BLaER1 (cell line): ENCODE measurements at regions not wholly inside any gene's neighbourhood (a gene's known extent, or its start where the extent isn't known, plus 50 kb on each side); places are given as distances from the start of the nearest gene placed in this dataset.
"Not testable (repeated sequence)": the region's sequence is repeated elsewhere in the genome, so short reads cannot be mapped to it uniquely, and the experiment has no call there.

Experiments
- H3K27ac ChIP-seq: shearing (Covaris generic); formaldehyde crosslinking; 2 replicates; pipeline ENCODE4 v1.8.1; 2022
- H3K27me3 ChIP-seq: shearing (Covaris generic); formaldehyde crosslinking; 2 replicates; pipeline ENCODE4 v1.8.1; 2022
- H3K36me3 ChIP-seq: shearing (Covaris generic); formaldehyde crosslinking; 2 replicates; pipeline ENCODE4 v1.8.1; 2022
- H3K4me1 ChIP-seq: shearing (Covaris generic); formaldehyde crosslinking; 2 replicates; pipeline ENCODE4 v1.8.1; 2022
- H3K4me2 ChIP-seq: shearing (Covaris generic); formaldehyde crosslinking; 2 replicates; pipeline ENCODE4 v1.8.1; 2022
- H3K4me3 ChIP-seq: shearing (Covaris generic); formaldehyde crosslinking; 2 replicates; pipeline ENCODE4 v1.8.1; 2022
- H3K9ac ChIP-seq: shearing (Covaris generic); formaldehyde crosslinking; 2 replicates; pipeline ENCODE4 v1.8.1; 2022
- H3K9me3 ChIP-seq: shearing (Covaris generic); formaldehyde crosslinking; 2 replicates; pipeline ENCODE4 v1.8.1; 2022
- H4K20me1 ChIP-seq: shearing (Covaris generic); formaldehyde crosslinking; 2 replicates; pipeline ENCODE4 v1.8.1; 2022
- Cebpa-rat ChIP-seq: shearing (Covaris generic); IDR thresholded peaks from 2 replicates; pipeline ENCODE4 v1.8.1; 2022

DNA sequence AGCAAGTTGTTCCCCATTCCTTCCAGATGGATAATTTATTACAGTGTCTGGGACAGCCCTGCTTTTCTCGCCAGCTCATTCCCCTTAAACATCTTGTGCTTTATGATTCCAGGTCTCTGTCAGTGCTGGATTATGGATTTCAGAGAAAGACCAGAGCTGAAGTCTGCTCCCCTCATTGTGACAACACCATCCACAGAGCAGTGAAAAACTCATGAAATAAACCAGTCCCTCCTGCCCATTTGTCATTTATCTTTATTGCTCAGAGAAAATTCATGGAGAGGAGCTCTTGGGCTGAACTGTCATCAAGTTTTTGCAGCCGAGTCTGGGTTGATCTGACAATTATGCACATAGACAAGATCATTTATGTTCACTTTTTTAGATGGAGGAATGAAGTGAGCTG lies 92.7 kb upstream of the GPR12 start:
- Histone ChIP-seq H3K4me1 (peaks cover 8% of the 10 kb centered on the region), H3K36me3 (no peaks in the 10 kb centered on the region), H4K20me1 (no peaks in the 10 kb centered on the region), H3K9ac (no peak overlapping the region), H3K9me3 (no peaks in the 10 kb centered on the region), H3K27ac (no peak overlapping the region), H3K27me3 (no peaks in the 10 kb centered on the region), H3K4me2 (peak overlapping the region; percentile 4; the same call in 1 of the 2 replicates), H3K4me3 (no peak overlapping the region)
- no peak for TF ChIP-seq Cebpa-rat

GRCh38 chr13:26847281-26847680 lies 86.7 kb upstream of the GPR12 start:
- Histone ChIP-seq H3K9ac (no peak overlapping the region), H3K27me3 (no peaks in the 10 kb centered on the region), H3K4me3 (no peak overlapping the region), H3K4me1 (no peaks in the 10 kb centered on the region), H3K27ac (no peak overlapping the region), H4K20me1 (no peaks in the 10 kb centered on the region), H3K4me2 (no peak overlapping the region), H3K9me3 (no peaks in the 10 kb centered on the region), H3K36me3 (no peaks in the 10 kb centered on the region)
- TF ChIP-seq Cebpa-rat = no peak

DNA sequence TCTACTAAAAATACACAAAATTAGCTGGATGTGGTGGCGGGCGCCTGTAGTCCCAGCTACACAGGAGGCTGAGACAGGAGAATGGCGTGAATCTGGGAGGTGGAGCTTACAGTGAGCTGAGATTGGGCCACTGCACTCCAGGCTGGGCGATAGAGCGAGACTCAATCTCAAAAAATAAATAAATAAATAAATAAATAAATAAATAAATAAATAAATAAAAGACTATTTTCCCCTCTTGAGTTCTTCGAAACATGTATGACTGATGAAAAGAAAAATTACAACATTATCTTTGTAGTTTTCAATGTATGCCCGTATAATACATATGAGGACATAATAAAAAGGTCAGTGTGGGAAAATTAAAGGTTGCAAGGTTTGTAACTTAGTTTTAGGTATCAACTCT lies 84.5 kb upstream of the GPR12 start:
- H3K4me2 ChIP-seq, H3K27me3 ChIP-seq, H3K9me3 ChIP-seq, H3K4me3 ChIP-seq, H3K9ac ChIP-seq, H4K20me1 ChIP-seq, H3K36me3 ChIP-seq, H3K4me1 ChIP-seq, H3K27ac ChIP-seq: not testable (repeated sequence)

- no peaks in the 10 kb centered on the region for H3K9me3 ChIP-seq
- no peaks in the 10 kb centered on the region for H3K27me3 ChIP-seq
- no peak for TF ChIP-seq Cebpa-rat
- no peak overlapping the region for H3K4me2 ChIP-seq
- no peaks in the 10 kb centered on the region for H3K36me3 ChIP-seq
- H4K20me1 ChIP-seq = no peaks in the 10 kb centered on the region
- H3K27ac ChIP-seq = no peak overlapping the region
- H3K4me1 ChIP-seq = no peaks in the 10 kb centered on the region
- no peak overlapping the region for H3K4me3 ChIP-seq
- H3K9ac ChIP-seq = no peak overlapping the region
Observed at GRCh38 chr13:26839682-26840081, 79.1 kb upstream of the GPR12 start.

- H3K36me3 ChIP-seq = no peaks in the 10 kb centered on the region
- no peak overlapping the region for H3K4me2 ChIP-seq
- H3K4me3 ChIP-seq = no peak overlapping the region
- H3K9me3 ChIP-seq = no peaks in the 10 kb centered on the region
- no peak overlapping the region for H3K9ac ChIP-seq
- H3K27ac ChIP-seq = no peak overlapping the region
- H3K27me3 ChIP-seq = no peaks in the 10 kb centered on the region
- H3K4me1 ChIP-seq = no peaks in the 10 kb centered on the region
- no peak for TF ChIP-seq Cebpa-rat
- no peaks in the 10 kb centered on the region for H4K20me1 ChIP-seq
Observed at GRCh38 chr13:26838821-26839220, 78.2 kb upstream of the GPR12 start.

- no peak for TF ChIP-seq Cebpa-rat
- Histone ChIP-seq H3K27ac (no peak overlapping the region), H3K27me3 (no peaks in the 10 kb centered on the region), H3K4me2 (no peak overlapping the region), H3K9me3 (no peaks in the 10 kb centered on the region), H4K20me1 (no peaks in the 10 kb centered on the region), H3K36me3 (no peaks in the 10 kb centered on the region), H3K4me1 (no peaks in the 10 kb centered on the region), H3K4me3 (no peak overlapping the region), H3K9ac (no peak overlapping the region)
Observed at GRCh38 chr13:26837997-26838396, 77.4 kb upstream of the GPR12 start.

- H3K27me3 ChIP-seq = no peaks in the 10 kb centered on the region
- no peak overlapping the region for H3K4me3 ChIP-seq
- no peak overlapping the region for H3K27ac ChIP-seq
- H3K9ac ChIP-seq = no peak overlapping the region
- no peaks in the 10 kb centered on the region for H4K20me1 ChIP-seq
- no peak for TF ChIP-seq Cebpa-rat
- H3K4me2 ChIP-seq = no peak overlapping the region
- no peaks in the 10 kb centered on the region for H3K9me3 ChIP-seq
- H3K36me3 ChIP-seq = no peaks in the 10 kb centered on the region
- no peaks in the 10 kb centered on the region for H3K4me1 ChIP-seq
Observed at GRCh38 chr13:26837102-26837501, 76.5 kb upstream of the GPR12 start.

DNA sequence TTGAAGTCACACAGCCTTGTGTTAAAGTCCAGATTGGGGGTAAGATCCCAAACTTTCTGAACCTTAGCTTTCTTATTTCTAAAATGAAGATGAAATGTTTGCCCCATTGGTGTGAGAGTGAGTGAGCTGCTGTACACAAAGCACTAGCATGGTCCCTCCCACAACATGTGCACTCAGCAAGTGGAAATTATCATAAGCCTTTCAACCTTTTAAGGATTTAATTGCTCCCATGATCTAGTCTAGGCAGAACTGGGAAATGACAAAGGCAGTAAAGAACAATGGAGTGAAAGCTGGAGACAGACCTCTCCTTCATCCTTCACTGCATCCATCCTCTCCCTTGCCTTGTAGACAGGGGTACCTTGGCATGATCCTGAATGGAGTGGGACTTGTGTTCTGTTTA lies 76.0 kb upstream of the GPR12 start:
- no peak overlapping the region for H3K4me3 ChIP-seq
- no peak overlapping the region for H3K4me2 ChIP-seq
- H3K4me1 ChIP-seq = peaks cover 3% of the 10 kb centered on the region
- no peak overlapping the region for H3K27ac ChIP-seq
- no peak overlapping the region for H3K9ac ChIP-seq
- H3K9me3 ChIP-seq = no peaks in the 10 kb centered on the region
- TF ChIP-seq Cebpa-rat = no peak
- H3K36me3 ChIP-seq = no peaks in the 10 kb centered on the region
- H3K27me3 ChIP-seq = no peaks in the 10 kb centered on the region
- no peaks in the 10 kb centered on the region for H4K20me1 ChIP-seq

DNA sequence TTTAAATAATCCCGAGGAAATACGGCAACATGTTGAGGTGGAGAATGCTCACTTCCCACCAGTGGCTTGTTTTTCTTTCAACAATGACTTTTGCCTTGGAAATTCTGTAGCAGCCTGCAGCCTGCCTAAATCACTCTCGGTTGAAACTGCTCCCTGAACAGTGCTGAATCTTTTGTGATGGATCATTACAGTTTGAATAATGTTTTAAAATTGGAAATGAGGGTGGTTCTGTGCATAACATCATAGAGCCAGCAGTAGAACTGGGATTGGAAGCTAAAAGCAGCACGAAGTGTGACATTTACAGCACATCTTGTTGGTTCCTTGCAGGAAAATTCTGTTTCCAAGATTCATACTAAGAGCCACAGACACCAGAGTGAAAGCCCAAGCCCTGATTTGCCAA lies 74.1 kb upstream of the GPR12 start:
- H3K36me3 ChIP-seq = no peaks in the 10 kb centered on the region
- no peaks in the 10 kb centered on the region for H3K9me3 ChIP-seq
- no peaks in the 10 kb centered on the region for H3K27me3 ChIP-seq
- no peak overlapping the region for H3K4me3 ChIP-seq
- peaks cover 11% of the 10 kb centered on the region for H3K4me1 ChIP-seq
- H3K4me2 ChIP-seq = no peak overlapping the region
- TF ChIP-seq Cebpa-rat = no peak
- no peak overlapping the region for H3K9ac ChIP-seq
- no peak overlapping the region for H3K27ac ChIP-seq
- no peaks in the 10 kb centered on the region for H4K20me1 ChIP-seq

GRCh38 chr13:26831336-26831908 lies 70.8 kb upstream of the GPR12 start:
- H3K36me3 ChIP-seq = no peaks in the 10 kb centered on the region
- no peak overlapping the region for H3K27ac ChIP-seq
- H3K9me3 ChIP-seq = no peaks in the 10 kb centered on the region
- no peak for TF ChIP-seq Cebpa-rat
- H3K4me2 ChIP-seq = 0 out of 2 replicates have a peak overlapping the region, but pooled peaks have one; percentile 22
- no peak overlapping the region for H3K9ac ChIP-seq
- H3K4me3 ChIP-seq = no peak overlapping the region
- H3K4me1 ChIP-seq = peaks cover 11% of the 10 kb centered on the region
- no peaks in the 10 kb centered on the region for H4K20me1 ChIP-seq
- no peaks in the 10 kb centered on the region for H3K27me3 ChIP-seq

DNA sequence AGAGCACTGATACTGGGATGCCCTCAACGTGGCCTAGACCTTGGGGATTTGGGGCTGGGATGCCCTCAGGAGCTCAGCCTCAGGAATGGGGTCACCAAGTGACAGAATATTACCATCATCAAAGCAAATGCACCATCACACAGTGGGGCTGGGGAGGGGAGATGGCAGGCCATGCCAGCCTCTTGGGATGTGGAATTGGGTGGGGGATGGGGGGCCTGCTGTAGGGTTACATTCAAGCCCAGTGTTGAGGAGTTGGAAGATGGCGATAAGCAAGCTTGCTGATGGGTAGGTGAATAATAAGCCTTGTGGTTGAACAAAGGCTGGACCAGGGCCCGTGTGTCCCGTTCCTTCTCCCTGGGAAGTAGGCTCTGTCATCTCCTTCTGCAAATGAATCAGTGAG lies 69.1 kb upstream of the GPR12 start:
- Histone ChIP-seq H3K27ac (no peak overlapping the region), H3K4me3 (no peak overlapping the region), H3K9me3 (no peaks in the 10 kb centered on the region), H3K9ac (no peak overlapping the region), H3K4me2 (no peak overlapping the region), H3K27me3 (no peaks in the 10 kb centered on the region), H3K36me3 (no peaks in the 10 kb centered on the region), H3K4me1 (peaks cover 11% of the 10 kb centered on the region), H4K20me1 (no peaks in the 10 kb centered on the region)
- no peak for TF ChIP-seq Cebpa-rat
